Memory B cell (primary cell): ENCODE measurements at regions not wholly inside any gene's neighbourhood (a gene's known extent, or its start where the extent isn't known, plus 50 kb on each side); places are given as distances from the start of the nearest gene placed in this dataset.

Source experiments
- ATAC-seq: fragments of 150-1000 bp; cut with Tn5 transposase; 2 replicates; pipeline ENCODE4 v1.10.0; 2021; ENCODE audit warnings: low read depth, mild to moderate bottlenecking, moderate library complexity
- DNase-seq, 2 donors: peaks; one replicate each; pipeline ENCODE4 v3.0.0; 2022; ENCODE audit warnings: low spot score in 2 of 2
- H3K27ac Mint-ChIP-seq: one replicate; pipeline ENCODE4 v1.8.0; 2022; ENCODE audit warnings: mild to moderate bottlenecking, moderate library complexity, mixed read lengths
- H3K27me3 Mint-ChIP-seq: one replicate; pipeline ENCODE4 v1.8.0; 2022; ENCODE audit warnings: mixed read lengths
- H3K36me3 Mint-ChIP-seq: one replicate; pipeline ENCODE4 v1.8.0; 2022; ENCODE audit warnings: mild to moderate bottlenecking, mixed read lengths
- H3K4me1 Mint-ChIP-seq: one replicate; pipeline ENCODE4 v1.8.0; 2022; ENCODE audit warnings: mixed read lengths
- H3K4me3 Mint-ChIP-seq: one replicate; pipeline ENCODE4 v1.8.0; 2022; ENCODE audit warnings: mild to moderate bottlenecking, moderate library complexity, mixed read lengths
- H3K9me3 Mint-ChIP-seq: one replicate; pipeline ENCODE4 v1.8.0; 2022; ENCODE audit warnings: mixed read lengths

- Mint-ChIP-seq H3K27ac (no peak overlapping the region), H3K27me3 (no peaks in the 10 kb centered on the region), H3K4me3 (no peak overlapping the region), H3K4me1 (no peaks in the 10 kb centered on the region), H3K9me3 (peaks cover 8% of the 10 kb centered on the region), H3K36me3 (peaks cover 2% of the 10 kb centered on the region)
- no peak for DNase-seq
- no peak for ATAC-seq
Observed at GRCh38 chr4:11898796-11899195, 470.1 kb upstream of the HS3ST1 start.

- DNase-seq (no peak), ATAC-seq (no peak)
- Mint-ChIP-seq H3K9me3 (peaks cover 8% of the 10 kb centered on the region), H3K4me1 (no peaks in the 10 kb centered on the region), H3K27ac (no peak overlapping the region), H3K27me3 (no peaks in the 10 kb centered on the region), H3K36me3 (peaks cover 2% of the 10 kb centered on the region), H3K4me3 (no peak overlapping the region)
Observed at GRCh38 chr4:11895766-11896165, 467.1 kb upstream of the HS3ST1 start.

GRCh38 chr4:11894977-11895376, 466.3 kb upstream of the HS3ST1 start:
- H3K36me3 Mint-ChIP-seq, result peaks cover 2% of the 10 kb centered on the region
- peaks cover 8% of the 10 kb centered on the region for H3K9me3 Mint-ChIP-seq
- H3K4me3 Mint-ChIP-seq, result no peak overlapping the region
- no peaks in the 10 kb centered on the region for H3K27me3 Mint-ChIP-seq
- H3K4me1 Mint-ChIP-seq, result no peaks in the 10 kb centered on the region
- H3K27ac Mint-ChIP-seq, result no peak overlapping the region
- ATAC-seq (no peak), DNase-seq (no peak)

- DNase-seq (no peak), ATAC-seq (no peak)
- H3K27ac Mint-ChIP-seq, result no peak overlapping the region
- no peaks in the 10 kb centered on the region for H3K4me1 Mint-ChIP-seq
- H3K27me3 Mint-ChIP-seq, result no peaks in the 10 kb centered on the region
- H3K36me3 Mint-ChIP-seq, result peaks cover 2% of the 10 kb centered on the region
- peaks cover 10% of the 10 kb centered on the region for H3K9me3 Mint-ChIP-seq
- no peak overlapping the region for H3K4me3 Mint-ChIP-seq
Observed at GRCh38 chr4:11894221-11894620, 465.5 kb upstream of the HS3ST1 start.

GRCh38 chr4:11889099-11889498, 460.4 kb upstream of the HS3ST1 start:
- Mint-ChIP-seq H3K27ac (no peak overlapping the region), H3K27me3 (peaks cover 3% of the 10 kb centered on the region), H3K4me3 (no peak overlapping the region), H3K36me3 (no peaks in the 10 kb centered on the region), H3K4me1 (no peaks in the 10 kb centered on the region), H3K9me3 (peaks cover 4% of the 10 kb centered on the region)
- DNase-seq (no peak), ATAC-seq (no peak)

GRCh38 chr4:11881947-11882346, 453.3 kb upstream of the HS3ST1 start:
- peaks cover 3% of the 10 kb centered on the region for H3K27me3 Mint-ChIP-seq
- peaks cover 1% of the 10 kb centered on the region for H3K9me3 Mint-ChIP-seq
- H3K4me3 Mint-ChIP-seq, result no peak overlapping the region

GRCh38 chr4:11881364-11881763, 452.7 kb upstream of the HS3ST1 start:
- H3K4me3 Mint-ChIP-seq, result no peak overlapping the region
- H3K36me3 Mint-ChIP-seq, result peaks cover 3% of the 10 kb centered on the region
- DNase-seq (no peak), ATAC-seq (no peak)
- no peak overlapping the region for H3K27ac Mint-ChIP-seq
- peaks cover 6% of the 10 kb centered on the region for H3K9me3 Mint-ChIP-seq
- H3K4me1 Mint-ChIP-seq, result no peaks in the 10 kb centered on the region
- peaks cover 3% of the 10 kb centered on the region for H3K27me3 Mint-ChIP-seq

More at GRCh38 chr4:11881947-11882346, 453.3 kb upstream of the HS3ST1 start:
- H3K27ac Mint-ChIP-seq, result no peak overlapping the region
- no peak for ATAC-seq
- no peak for DNase-seq
- no peaks in the 10 kb centered on the region for H3K36me3 Mint-ChIP-seq
- H3K4me1 Mint-ChIP-seq, result no peaks in the 10 kb centered on the region

- no peaks in the 10 kb centered on the region for H3K27me3 Mint-ChIP-seq
- DNase-seq, result no peak
- no peak overlapping the region for H3K4me3 Mint-ChIP-seq
- no peaks in the 10 kb centered on the region for H3K4me1 Mint-ChIP-seq
- H3K27ac Mint-ChIP-seq, result no peak overlapping the region
- ATAC-seq, result no peak
- H3K36me3 Mint-ChIP-seq, result peaks cover 3% of the 10 kb centered on the region
- H3K9me3 Mint-ChIP-seq, result peaks cover 6% of the 10 kb centered on the region
Observed at GRCh38 chr4:11878241-11878640, 449.5 kb upstream of the HS3ST1 start.

GRCh38 chr4:11876104-11876503, 447.4 kb upstream of the HS3ST1 start:
- H3K27me3 Mint-ChIP-seq, result no peaks in the 10 kb centered on the region
- H3K9me3 Mint-ChIP-seq, result peaks cover 6% of the 10 kb centered on the region
- peaks cover 3% of the 10 kb centered on the region for H3K36me3 Mint-ChIP-seq
- H3K4me1 Mint-ChIP-seq, result no peaks in the 10 kb centered on the region
- DNase-seq (no peak), ATAC-seq (no peak)
- H3K4me3 Mint-ChIP-seq, result no peak overlapping the region
- H3K27ac Mint-ChIP-seq, result no peak overlapping the region

- Mint-ChIP-seq H3K4me1 (no peaks in the 10 kb centered on the region), H3K4me3 (no peak overlapping the region), H3K9me3 (no peaks in the 10 kb centered on the region), H3K36me3 (no peaks in the 10 kb centered on the region), H3K27me3 (no peaks in the 10 kb centered on the region), H3K27ac (no peak overlapping the region)
- no peak for DNase-seq
- no peak for ATAC-seq
Observed at GRCh38 chr4:11869191-11869870, 440.6 kb upstream of the HS3ST1 start.

GRCh38 chr4:11866391-11866790, 437.7 kb upstream of the HS3ST1 start:
- no peak for ATAC-seq
- no peaks in the 10 kb centered on the region for H3K27me3 Mint-ChIP-seq
- DNase-seq, result no peak
- no peaks in the 10 kb centered on the region for H3K4me1 Mint-ChIP-seq
- no peak overlapping the region for H3K4me3 Mint-ChIP-seq
- H3K36me3 Mint-ChIP-seq, result no peaks in the 10 kb centered on the region
- H3K27ac Mint-ChIP-seq, result no peak overlapping the region
- H3K9me3 Mint-ChIP-seq, result no peaks in the 10 kb centered on the region

GRCh38 chr4:11860996-11861395, 432.3 kb upstream of the HS3ST1 start:
- Mint-ChIP-seq H3K27ac (no peak overlapping the region), H3K9me3 (no peaks in the 10 kb centered on the region), H3K4me3 (no peak overlapping the region), H3K27me3 (no peaks in the 10 kb centered on the region), H3K4me1 (no peaks in the 10 kb centered on the region), H3K36me3 (no peaks in the 10 kb centered on the region)
- ATAC-seq, result no peak
- no peak for DNase-seq

GRCh38 chr4:11857881-11858280, 429.2 kb upstream of the HS3ST1 start:
- ATAC-seq (no peak), DNase-seq (no peak)
- no peak overlapping the region for H3K27ac Mint-ChIP-seq

GRCh38 chr4:11847167-11847566, 418.5 kb upstream of the HS3ST1 start:
- Mint-ChIP-seq H3K27ac (no peak overlapping the region), H3K4me1 (peaks cover 2% of the 10 kb centered on the region), H3K36me3 (no peaks in the 10 kb centered on the region), H3K9me3 (no peaks in the 10 kb centered on the region), H3K27me3 (peaks cover 2% of the 10 kb centered on the region), H3K4me3 (no peak overlapping the region)
- ATAC-seq (no peak), DNase-seq (no peak)

More at GRCh38 chr4:11857881-11858280, 429.2 kb upstream of the HS3ST1 start:
- Mint-ChIP-seq H3K4me1 (no peaks in the 10 kb centered on the region), H3K27me3 (no peaks in the 10 kb centered on the region), H3K9me3 (no peaks in the 10 kb centered on the region), H3K36me3 (no peaks in the 10 kb centered on the region), H3K4me3 (no peak overlapping the region)

GRCh38 chr4:11843927-11844326, 415.2 kb upstream of the HS3ST1 start:
- Mint-ChIP-seq H3K36me3 (no peaks in the 10 kb centered on the region), H3K27me3 (peaks cover 1% of the 10 kb centered on the region), H3K4me1 (peaks cover 2% of the 10 kb centered on the region), H3K27ac (no peak overlapping the region), H3K9me3 (peaks cover 1% of the 10 kb centered on the region), H3K4me3 (no peak overlapping the region)
- ATAC-seq, result no peak
- no peak for DNase-seq
